PFSK-1 (cell line): ENCODE measurements at regions not wholly inside any gene's neighbourhood (a gene's known extent, or its start where the extent isn't known, plus 50 kb on each side); places are given as distances from the start of the nearest gene placed in this dataset.

Source experiments
- FOXP2 ChIP-seq: optimal IDR thresholded peaks from 2 replicates; pipeline ENCODE3; 2011; ENCODE audit warnings: borderline replicate concordance, control low read depth, inconsistent platforms; ENCODE audit not compliant: insufficient read depth; ENCODE audit errors: extremely low read length, extremely low read depth
- POLR2AphosphoS5 ChIP-seq: IDR thresholded peaks from 2 replicates; pipeline ENCODE4 v1.6.1; 2012; ENCODE audit warnings: low read depth, mild to moderate bottlenecking, control low read depth, low read length, moderate library complexity
- SIN3A ChIP-seq: IDR thresholded peaks from 2 replicates; pipeline ENCODE4 v1.6.1; 2012; ENCODE audit warnings: mild to moderate bottlenecking, low read length, moderate library complexity, borderline replicate concordance; ENCODE audit not compliant: insufficient read depth

- no peak for TF ChIP-seq POLR2AphosphoS5
- TF ChIP-seq FOXP2 = no peak
- no peak for TF ChIP-seq SIN3A
Measured at GRCh38 chr1:87884581-87884980, 555.9 kb downstream of the LMO4 start.
